Ovary (tissue), 7 donors: ENCODE measurements at regions not wholly inside any gene's neighbourhood (a gene's known extent, or its start where the extent isn't known, plus 50 kb on each side); places are given as distances from the start of the nearest gene placed in this dataset.

Experiments used
- DNase-seq, 5 donors: peaks; one replicate each; pipeline ENCODE4 v3.0.0-alpha.2; 2019 to 2020
- H3K27ac ChIP-seq, 2 donors: fragments of 200-600 bp; one replicate each; pipeline versions ENCODE4 v1.5.1 to v1.8.0; 2019 to 2022
- H3K27me3 ChIP-seq: fragments of 200-600 bp; one replicate; pipeline ENCODE4 v1.8.0; 2022
- H3K36me3 ChIP-seq: fragments of 200-600 bp; sonication (generic); one replicate; pipeline ENCODE4 v1.5.1; 2019
- H3K4me1 ChIP-seq: one replicate; pipeline ENCODE4 v1.8.1; 2013; ENCODE audit warnings: mild to moderate bottlenecking, moderate library complexity; ENCODE audit not compliant: insufficient read depth
- H3K4me3 ChIP-seq: fragments of 200-600 bp; sonication (generic); one replicate; pipeline ENCODE4 v1.5.1; 2017
- H3K9me3 ChIP-seq, 2 donors: fragments of 200-600 bp in 1 of 2; sonication (generic) in 1 of 2; one replicate each; pipeline versions ENCODE4 v1.5.1 to v1.8.1; 2013 to 2019; ENCODE audit warnings: mild to moderate bottlenecking in 1 of 2, moderate library complexity in 1 of 2
- EP300 ChIP-seq: sonication (generic); formaldehyde crosslinking; IDR thresholded peaks from one replicate; pipeline ENCODE4 v1.6.1; 2017; ENCODE audit warnings: antibody characterized with exemption
- POLR2A ChIP-seq: fragments of 450-650 bp; IDR thresholded peaks from one replicate; pipeline ENCODE4 v1.6.1; 2017; ENCODE audit warnings: antibody characterized with exemption, mild to moderate bottlenecking, moderate library complexity
- WGBS, 3 donors: extraction: QIAGEN DNeasy Blood & Tissue Kit in 1 of 3; methylation state at CpG; one replicate each; pipeline versions ENCODE4 v1.1.5 to v1.1.7; 2013 to 2017; 5-methylcytosine and 5-hydroxymethylcytosine counted together
- intact Hi-C, 4 donors: fragments of 100-400 bp; cut with DNase I; formaldehyde crosslinking; loops; one replicate each; pipeline versions ENCODE4 v1.11.0 to v1.15.1; 2022 to 2023
- TF ChIP-seq, protein P1 (sequence below), 3 donors: fragments of 450-650 bp in 2 of 3; fragments of 200-600 bp in 1 of 3; IDR thresholded peaks; one replicate each; pipeline versions ENCODE4 v1.5.1 to v1.8.0; 2016 to 2022; ENCODE audit warnings: antibody characterized with exemption in 3 of 3, mild to moderate bottlenecking in 1 of 3
- donor health status: DM: no; HTN: no; CAD: no; lungs with moderate emphysema.
- donor health status: DM: no; HTN: no; CAD: no.
- donor health status: Bipolar disorder and iron deficiency.
- donor health status: DM: no; HTN: no; CAD: no.
- donor health status: DM: yes; HTN: yes; CAD: no.

DNA sequence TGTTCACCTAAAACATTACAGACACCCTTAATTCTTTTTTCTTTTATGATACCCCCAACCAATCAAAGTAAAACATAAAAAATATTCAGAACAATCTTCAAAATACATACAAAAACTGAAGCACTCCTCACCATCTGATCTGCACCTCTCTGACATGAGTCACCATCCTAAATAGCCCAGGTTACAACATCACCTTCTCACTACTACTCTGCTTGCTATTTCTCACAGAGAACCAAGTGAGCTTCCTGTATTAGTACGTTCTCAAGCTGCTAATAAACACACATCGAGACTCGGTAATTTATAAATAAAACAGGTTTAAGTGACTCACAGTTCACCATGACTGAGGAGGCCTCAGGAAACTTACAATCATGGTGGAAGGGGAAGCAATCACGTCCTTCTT, 183.5 kb downstream of the CBLN2 start:
- H3K4me3 ChIP-seq = no peak overlapping the region
- intact Hi-C loops = loop anchor here in 1 of 4 donors (1.0 kb wide), 1 partner anchor 9 kb away; no protein-coding TSS in a partner anchor
- no peaks in the 10 kb centered on the region for H3K27me3 ChIP-seq
- H3K36me3 ChIP-seq = no peaks in the 10 kb centered on the region
- H3K4me1 ChIP-seq = no peaks in the 10 kb centered on the region
- H3K27ac ChIP-seq = no peak overlapping the region
- 53 to 78% (median 77%) methylated on average over 4 of the region's 4 CpGs for WGBS, 3 donors
- no peaks in the 10 kb centered on the region for H3K9me3 ChIP-seq
- no peak for DNase-seq
- TF ChIP-seq, protein P1, sequence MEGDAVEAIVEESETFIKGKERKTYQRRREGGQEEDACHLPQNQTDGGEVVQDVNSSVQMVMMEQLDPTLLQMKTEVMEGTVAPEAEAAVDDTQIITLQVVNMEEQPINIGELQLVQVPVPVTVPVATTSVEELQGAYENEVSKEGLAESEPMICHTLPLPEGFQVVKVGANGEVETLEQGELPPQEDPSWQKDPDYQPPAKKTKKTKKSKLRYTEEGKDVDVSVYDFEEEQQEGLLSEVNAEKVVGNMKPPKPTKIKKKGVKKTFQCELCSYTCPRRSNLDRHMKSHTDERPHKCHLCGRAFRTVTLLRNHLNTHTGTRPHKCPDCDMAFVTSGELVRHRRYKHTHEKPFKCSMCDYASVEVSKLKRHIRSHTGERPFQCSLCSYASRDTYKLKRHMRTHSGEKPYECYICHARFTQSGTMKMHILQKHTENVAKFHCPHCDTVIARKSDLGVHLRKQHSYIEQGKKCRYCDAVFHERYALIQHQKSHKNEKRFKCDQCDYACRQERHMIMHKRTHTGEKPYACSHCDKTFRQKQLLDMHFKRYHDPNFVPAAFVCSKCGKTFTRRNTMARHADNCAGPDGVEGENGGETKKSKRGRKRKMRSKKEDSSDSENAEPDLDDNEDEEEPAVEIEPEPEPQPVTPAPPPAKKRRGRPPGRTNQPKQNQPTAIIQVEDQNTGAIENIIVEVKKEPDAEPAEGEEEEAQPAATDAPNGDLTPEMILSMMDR (IDR thresholded peaks at IDR 0.05) = no peak
- TF ChIP-seq POLR2A = no peak
- TF ChIP-seq EP300 = no peak

GRCh38 chr18:72342933-72343332, 201.2 kb downstream of the CBLN2 start:
- 10 to 49% (median 15%) methylated on average over 2 of the region's 2 CpGs for WGBS, 3 donors

GRCh38 chr18:72339976-72340375, 204.2 kb downstream of the CBLN2 start:
- no peak for DNase-seq
- intact Hi-C loops = no loop called here
- no peaks in the 10 kb centered on the region for H3K27me3 ChIP-seq
- H3K4me1 ChIP-seq = no peaks in the 10 kb centered on the region
- no peak for TF ChIP-seq POLR2A
- TF ChIP-seq EP300 = no peak
- TF ChIP-seq, protein P1 (IDR thresholded peaks at IDR 0.05) = no peak
- WGBS, 3 donors = 82 to 86% (median 83%) methylated on average over 1 of the region's 1 CpG
- H3K9me3 ChIP-seq = no peaks in the 10 kb centered on the region
- H3K4me3 ChIP-seq = no peak overlapping the region
- no peaks in the 10 kb centered on the region for H3K36me3 ChIP-seq
- no peak overlapping the region for H3K27ac ChIP-seq

More at GRCh38 chr18:72342933-72343332, 201.2 kb downstream of the CBLN2 start:
- TF ChIP-seq EP300 (no peak), POLR2A (no peak)
- TF ChIP-seq, protein P1 (IDR thresholded peaks at IDR 0.05) = no peak
- Histone ChIP-seq H3K9me3 (no peaks in the 10 kb centered on the region), H3K27ac (no peak overlapping the region), H3K27me3 (no peaks in the 10 kb centered on the region), H3K4me3 (no peak overlapping the region), H3K36me3 (no peaks in the 10 kb centered on the region), H3K4me1 (no peaks in the 10 kb centered on the region)
- intact Hi-C loops = no loop called here
- no peak for DNase-seq

DNA sequence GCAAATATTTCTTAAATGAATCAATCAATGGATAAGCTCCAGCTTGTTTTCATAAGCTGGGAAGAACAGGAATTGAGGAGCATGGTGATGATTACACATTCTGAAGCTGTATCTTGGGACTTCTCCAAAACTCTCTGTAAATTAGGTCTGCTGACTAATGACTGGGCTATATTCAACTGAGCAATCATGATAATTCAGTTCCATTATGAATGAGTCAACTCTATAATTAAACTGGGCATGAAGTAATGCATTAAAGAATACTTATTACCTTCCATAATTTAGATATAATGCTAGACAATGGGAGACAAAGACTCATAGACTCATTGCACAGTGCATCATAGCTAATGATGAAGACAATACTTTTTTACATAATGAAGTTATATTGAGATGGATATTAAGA, 207.4 kb downstream of the CBLN2 start:
- H3K4me3 ChIP-seq = no peak overlapping the region
- TF ChIP-seq, protein P1 (IDR thresholded peaks at IDR 0.05) = no peak
- no peak for TF ChIP-seq EP300
- TF ChIP-seq POLR2A = no peak
- no peaks in the 10 kb centered on the region for H3K4me1 ChIP-seq
- DNase-seq = no peak
- H3K36me3 ChIP-seq = no peaks in the 10 kb centered on the region
- H3K27ac ChIP-seq = no peak overlapping the region
- intact Hi-C loops = no loop called here
- no peaks in the 10 kb centered on the region for H3K9me3 ChIP-seq
- H3K27me3 ChIP-seq = no peaks in the 10 kb centered on the region

- H3K27me3 ChIP-seq = no peaks in the 10 kb centered on the region
- no peak overlapping the region for H3K4me3 ChIP-seq
- WGBS, 3 donors = 39 to 55% (median 40%) methylated on average over 2 of the region's 2 CpGs
- no peak for TF ChIP-seq POLR2A
- TF ChIP-seq, protein P1 (IDR thresholded peaks at IDR 0.05) = no peak
- TF ChIP-seq EP300 = no peak
- no peaks in the 10 kb centered on the region for H3K9me3 ChIP-seq
- intact Hi-C loops = no loop called here
- H3K27ac ChIP-seq = no peak overlapping the region
- no peak for DNase-seq
- H3K36me3 ChIP-seq = no peaks in the 10 kb centered on the region
- H3K4me1 ChIP-seq = no peaks in the 10 kb centered on the region
Measured at GRCh38 chr18:72329533-72329932, 214.6 kb downstream of the CBLN2 start.
